Right atrium auricular region (tissue), 2 donors: ENCODE measurements at regions not wholly inside any gene's neighbourhood (a gene's known extent, or its start where the extent isn't known, plus 50 kb on each side); places are given as distances from the start of the nearest gene placed in this dataset.

Experiments used
- DNase-seq: peaks from one replicate; pipeline ENCODE4 v3.0.0-alpha.2; 2019; ENCODE audit warnings: low spot score
- H3K27ac ChIP-seq, 2 donors: fragments of 200-600 bp; sonication (generic); 1 replicate in 1 of 2; 2 replicates in 1 of 2; pipeline ENCODE4 v1.5.1; 2016 to 2019
- H3K27me3 ChIP-seq, 2 donors: fragments of 200-600 bp; sonication (generic); one replicate each; pipeline versions ENCODE4 v1.5.1 to v1.6.0; 2017 to 2019
- H3K36me3 ChIP-seq: fragments of 200-600 bp; sonication (generic); one replicate; pipeline ENCODE4 v1.5.1; 2016
- H3K4me1 ChIP-seq, 2 donors: fragments of 200-600 bp; sonication (generic); one replicate each; pipeline versions ENCODE4 v1.5.1 to v1.6.0; 2017 to 2019
- H3K4me3 ChIP-seq, 2 donors: fragments of 200-600 bp; sonication (generic); 1 replicate in 1 of 2; 2 replicates in 1 of 2; pipeline ENCODE4 v1.5.1; 2017 to 2019; ENCODE audit warnings: mild to moderate bottlenecking in 1 of 2, moderate library complexity in 1 of 2
- H3K9me3 ChIP-seq, 2 donors: fragments of 200-600 bp; sonication (generic); one replicate each; pipeline ENCODE4 v1.5.1; 2019
- CTCF ChIP-seq, 2 donors: fragments of 200-600 bp; sonication (generic); IDR thresholded peaks; one replicate each; pipeline ENCODE4 v1.5.1; 2019; ENCODE audit warnings: antibody characterized with exemption in 2 of 2

GRCh38 chr9:19551124-19551929 is 142.5 kb downstream of the ACER2 start:
- no peaks in the 10 kb centered on the region for H3K4me1 ChIP-seq
- TF ChIP-seq CTCF (IDR thresholded peaks at IDR 0.05) = no peak
- DNase-seq = no peak
- peaks cover 0 to 9% of the 10 kb centered on the region in 2 donors for H3K9me3 ChIP-seq
- no peaks in the 10 kb centered on the region for H3K27me3 ChIP-seq
- H3K4me3 ChIP-seq = peak overlapping the region in 1 of 2 donors; percentile 14
- no peak overlapping the region for H3K27ac ChIP-seq
- H3K36me3 ChIP-seq = no peaks in the 10 kb centered on the region

- no peak for DNase-seq
- Histone ChIP-seq H3K27me3 (no peaks in the 10 kb centered on the region), H3K4me1 (no peaks in the 10 kb centered on the region), H3K9me3 (peaks cover 0 to 9% of the 10 kb centered on the region in 2 donors), H3K27ac (no peak overlapping the region), H3K4me3 (no peak overlapping the region), H3K36me3 (no peaks in the 10 kb centered on the region)
- TF ChIP-seq CTCF (IDR thresholded peaks at IDR 0.05) = no peak
Observed at GRCh38 chr9:19550009-19550408, 141.2 kb downstream of the ACER2 start.

- DNase-seq = no peak
- Histone ChIP-seq H3K4me1 (no peaks in the 10 kb centered on the region), H3K27me3 (no peaks in the 10 kb centered on the region), H3K9me3 (peaks cover 0 to 9% of the 10 kb centered on the region in 2 donors), H3K36me3 (no peaks in the 10 kb centered on the region), H3K27ac (no peak overlapping the region), H3K4me3 (no peak overlapping the region)
- TF ChIP-seq CTCF (IDR thresholded peaks at IDR 0.05) = no peak
Observed at GRCh38 chr9:19533373-19533772, 124.6 kb downstream of the ACER2 start.

- H3K36me3 ChIP-seq = no peaks in the 10 kb centered on the region
- H3K4me1 ChIP-seq = no peaks in the 10 kb centered on the region
- DNase-seq = no peak
- no peaks in the 10 kb centered on the region for H3K27me3 ChIP-seq
- no peak overlapping the region for H3K27ac ChIP-seq
- no peak for TF ChIP-seq CTCF (IDR thresholded peaks at IDR 0.05)
- H3K4me3 ChIP-seq = no peak overlapping the region
- H3K9me3 ChIP-seq = no peaks in the 10 kb centered on the region
Observed at GRCh38 chr9:19527663-19528062, 118.9 kb downstream of the ACER2 start.

GRCh38 chr9:19522558-19522957 is 113.7 kb downstream of the ACER2 start:
- no peak for TF ChIP-seq CTCF (IDR thresholded peaks at IDR 0.05)
- Histone ChIP-seq H3K4me3 (no peak overlapping the region), H3K9me3 (no peaks in the 10 kb centered on the region), H3K4me1 (no peaks in the 10 kb centered on the region), H3K27me3 (no peaks in the 10 kb centered on the region), H3K27ac (no peak overlapping the region), H3K36me3 (no peaks in the 10 kb centered on the region)
- DNase-seq = no peak

- no peak for TF ChIP-seq CTCF (IDR thresholded peaks at IDR 0.05)
- Histone ChIP-seq H3K4me1 (no peaks in the 10 kb centered on the region), H3K27ac (no peak overlapping the region), H3K9me3 (no peaks in the 10 kb centered on the region), H3K4me3 (no peak overlapping the region), H3K27me3 (no peaks in the 10 kb centered on the region), H3K36me3 (no peaks in the 10 kb centered on the region)
- no peak for DNase-seq
Observed at GRCh38 chr9:19521205-19521604, 112.4 kb downstream of the ACER2 start.
